Endothelial cell of umbilical vein (primary cell): ENCODE measurements at regions not wholly inside any gene's neighbourhood (a gene's known extent, or its start where the extent isn't known, plus 50 kb on each side); places are given as distances from the start of the nearest gene placed in this dataset.

Experiments used
- CTCF ChIP-seq, 2 donors: IDR thresholded peaks; 1 replicate in 1 of 2; 2 replicates in 1 of 2; pipeline ENCODE4 v1.5.1; 2011; ENCODE audit warnings: low read length in 2 of 2, mild to moderate bottlenecking in 2 of 2, moderate library complexity in 2 of 2, control low read depth in 1 of 2, inconsistent platforms in 1 of 2, low read depth in 1 of 2; ENCODE audit not compliant: insufficient read depth in 1 of 2; ENCODE audit errors: extremely low read depth in 1 of 2
- EZH2 ChIP-seq: IDR thresholded peaks from 2 replicates; pipeline ENCODE4 v1.6.1; 2012; ENCODE audit warnings: borderline replicate concordance, low read depth, mild to moderate bottlenecking, moderate library complexity, low read length, inconsistent platforms; ENCODE audit not compliant: severe bottlenecking
- JUN ChIP-seq: IDR thresholded peaks from 2 replicates; pipeline ENCODE4 v1.6.1; 2011; ENCODE audit warnings: borderline replicate concordance, low read depth; ENCODE audit not compliant: insufficient read length, insufficient read depth
- MAX ChIP-seq: IDR thresholded peaks from 2 replicates; pipeline ENCODE4 v1.6.1; 2011; ENCODE audit not compliant: insufficient read depth, insufficient read length
- MYC ChIP-seq: IDR thresholded peaks from one replicate; pipeline ENCODE4 v1.6.1; 2011; ENCODE audit warnings: mild to moderate bottlenecking, low read depth, low read length
- POLR2A ChIP-seq: IDR thresholded peaks from 2 replicates; pipeline ENCODE4 v1.6.1; 2012; ENCODE audit warnings: low read depth, mild to moderate bottlenecking, control low read depth, low read length
- POLR2AphosphoS5 ChIP-seq: IDR thresholded peaks from 2 replicates; pipeline ENCODE4 v1.6.1; 2012; ENCODE audit warnings: low read depth, mild to moderate bottlenecking, control low read depth, low read length, moderate library complexity; ENCODE audit not compliant: insufficient read depth

GRCh38 chr2:21781962-21782361 lies 658.2 kb downstream of the TDRD15 start:
- TF ChIP-seq CTCF (IDR thresholded peaks at IDR 0.05; ENCODE audit: extremely low read depth in 1 of 2, insufficient read depth in 1 of 2, low read depth in 1 of 2, low read length in 2 of 2) (no peak), MYC (no peak), POLR2A (no peak), EZH2 (no peak), MAX (no peak), POLR2AphosphoS5 (no peak), JUN (no peak)
